Neural cell (in vitro differentiated cells): ENCODE measurements at regions not wholly inside any gene's neighbourhood (a gene's known extent, or its start where the extent isn't known, plus 50 kb on each side); places are given as distances from the start of the nearest gene placed in this dataset.
"Not testable (repeated sequence)": the region's sequence is repeated elsewhere in the genome, so short reads cannot be mapped to it uniquely, and the experiment has no call there.

ENCODE experiments used
- H2AFZ ChIP-seq: fragments of 200-600, 300-800 bp; sonication (generic), shearing (Covaris generic); 2 replicates; pipeline ENCODE4 v1.6.0; 2014; ENCODE audit warnings: low read depth, mild to moderate bottlenecking, antibody characterized with exemption, low read length, moderate library complexity
- H3F3A ChIP-seq: fragments of 200-600 bp; shearing (Covaris generic); 2 replicates; pipeline ENCODE4 v1.6.1; 2016; ENCODE audit warnings: mild to moderate bottlenecking, moderate library complexity, mixed read lengths, antibody characterized with exemption, low read length; ENCODE audit not compliant: insufficient read depth, poor library complexity, severe bottlenecking
- H3K27ac ChIP-seq: fragments of 200-600, 300-800 bp; sonication (generic), shearing (Covaris generic); 2 replicates; pipeline ENCODE4 v1.5.1; 2014; ENCODE audit warnings: mild to moderate bottlenecking, low read length, moderate library complexity
- H3K27me3 ChIP-seq: fragments of 300-800, 200-600 bp; sonication (generic), shearing (Covaris generic); 2 replicates; pipeline ENCODE4 v1.6.0; 2014; ENCODE audit warnings: mild to moderate bottlenecking, low read depth, low read length, moderate library complexity; ENCODE audit not compliant: insufficient read depth
- H3K36me3 ChIP-seq: fragments of 300-800, 200-600 bp; sonication (generic), shearing (Covaris generic); 2 replicates; pipeline ENCODE4 v1.5.1; 2014; ENCODE audit warnings: mild to moderate bottlenecking, antibody characterized with exemption, low read length, moderate library complexity; ENCODE audit not compliant: insufficient read depth
- H3K4me2 ChIP-seq: fragments of 300-800, 200-600 bp; sonication (generic), shearing (Covaris generic); 2 replicates; pipeline ENCODE4 v1.6.0; 2014; ENCODE audit warnings: mild to moderate bottlenecking, low read length
- H3K4me3 ChIP-seq: fragments of 300-800, 200-600 bp; sonication (generic), shearing (Covaris generic); 2 replicates; pipeline ENCODE4 v1.5.1; 2014; ENCODE audit warnings: mild to moderate bottlenecking, low read length, moderate library complexity
- H3K79me2 ChIP-seq: fragments of 200-600 bp; shearing (Covaris generic); replicated peaks from 2 replicates; pipeline ENCODE4 v1.6.0; 2014; ENCODE audit warnings: mild to moderate bottlenecking, low read length, moderate library complexity; ENCODE audit not compliant: insufficient read depth
- H3K9ac ChIP-seq: fragments of 300-800, 200-600 bp; sonication (generic), shearing (Covaris generic); 2 replicates; pipeline ENCODE4 v1.6.1; 2016; ENCODE audit warnings: mild to moderate bottlenecking, low read length, mixed read lengths
- H3K9me2 ChIP-seq: fragments of 200-600 bp; shearing (Covaris generic); 2 replicates; pipeline ENCODE4 v1.6.1; 2016; ENCODE audit warnings: mild to moderate bottlenecking, low read length, mixed read lengths; ENCODE audit not compliant: insufficient read depth
- H3K9me3 ChIP-seq: fragments of 200-600, 300-800 bp; sonication (generic), shearing (Covaris generic); 2 replicates; pipeline ENCODE4 v1.6.1; 2016; ENCODE audit warnings: mild to moderate bottlenecking, mixed run types, low read length, moderate library complexity, mixed read lengths
- H4K20me1 ChIP-seq: fragments of 200-600 bp; shearing (Covaris generic); 2 replicates; pipeline ENCODE4 v1.6.1; 2016; ENCODE audit warnings: mild to moderate bottlenecking, mixed run types; ENCODE audit not compliant: insufficient read depth
- EP300 ChIP-seq: fragments of 450-650 bp; conservative IDR thresholded peaks from 2 replicates; pipeline ENCODE4 v1.6.1; 2014; ENCODE audit warnings: antibody characterized with exemption, mild to moderate bottlenecking, moderate library complexity; ENCODE audit not compliant: poor library complexity, severe bottlenecking
- EZH2 ChIP-seq: fragments of 200-600, 300-800 bp; shearing (Covaris generic), sonication (generic); IDR thresholded peaks from 2 replicates; pipeline ENCODE4 v1.6.1; 2014; ENCODE audit warnings: antibody characterized with exemption, low read length, borderline replicate concordance, mild to moderate bottlenecking; ENCODE audit not compliant: insufficient read depth, poor library complexity, severe bottlenecking
- MXI1 ChIP-seq: fragments of 450-650 bp; conservative IDR thresholded peaks from 2 replicates; pipeline ENCODE4 v1.6.1; 2014; ENCODE audit warnings: antibody characterized with exemption, mild to moderate bottlenecking; ENCODE audit not compliant: poor library complexity, severe bottlenecking
- POLR2AphosphoS5 ChIP-seq: IDR thresholded peaks from 2 replicates; pipeline ENCODE4 v1.6.1; 2012
- RAD21 ChIP-seq: fragments of 450-650 bp; conservative IDR thresholded peaks from 2 replicates; pipeline ENCODE4 v1.6.1; 2014; ENCODE audit warnings: antibody characterized with exemption, mild to moderate bottlenecking, moderate library complexity
- SMC3 ChIP-seq: fragments of 450-650 bp; conservative IDR thresholded peaks from 2 replicates; pipeline ENCODE4 v1.6.1; 2014; ENCODE audit warnings: antibody characterized with exemption, mild to moderate bottlenecking, moderate library complexity; ENCODE audit not compliant: poor library complexity
- TAF1 ChIP-seq: IDR thresholded peaks from 2 replicates; pipeline ENCODE4 v1.6.1; 2012; ENCODE audit warnings: low read depth
- TF ChIP-seq, protein P1 (sequence below): IDR thresholded peaks from 2 replicates; pipeline ENCODE4 v1.6.1; 2012; ENCODE audit warnings: borderline replicate concordance
- TF ChIP-seq, protein P2 (sequence below): fragments of 450-650 bp; IDR thresholded peaks from 2 replicates; pipeline ENCODE4 v1.5.1; 2014; ENCODE audit warnings: antibody characterized with exemption, mild to moderate bottlenecking, moderate library complexity; ENCODE audit not compliant: poor library complexity, severe bottlenecking

DNA sequence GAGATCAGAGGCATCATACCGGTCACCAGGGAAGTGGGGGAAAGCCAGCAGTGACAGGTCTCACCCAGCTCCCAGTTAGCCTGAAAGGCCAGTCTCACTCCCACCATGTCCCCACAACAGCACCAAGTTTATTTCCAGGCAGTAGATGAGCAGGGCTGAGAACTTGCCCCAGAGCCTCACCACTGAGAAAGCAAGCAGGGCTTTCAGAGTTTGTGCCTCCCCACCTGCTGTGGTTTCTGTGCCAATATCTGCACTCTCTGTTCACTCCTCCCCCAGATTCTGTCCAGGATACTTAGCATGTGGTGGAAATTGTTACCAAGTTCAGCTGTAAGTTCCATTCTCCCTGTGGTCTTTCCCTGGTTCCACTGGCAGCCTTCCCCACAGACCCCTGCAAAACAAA, 255.0 kb upstream of the HTR1E start:
- Histone ChIP-seq H3K9me2 (no peaks in the 10 kb centered on the region), H3K9me3 (no peaks in the 10 kb centered on the region)

DNA sequence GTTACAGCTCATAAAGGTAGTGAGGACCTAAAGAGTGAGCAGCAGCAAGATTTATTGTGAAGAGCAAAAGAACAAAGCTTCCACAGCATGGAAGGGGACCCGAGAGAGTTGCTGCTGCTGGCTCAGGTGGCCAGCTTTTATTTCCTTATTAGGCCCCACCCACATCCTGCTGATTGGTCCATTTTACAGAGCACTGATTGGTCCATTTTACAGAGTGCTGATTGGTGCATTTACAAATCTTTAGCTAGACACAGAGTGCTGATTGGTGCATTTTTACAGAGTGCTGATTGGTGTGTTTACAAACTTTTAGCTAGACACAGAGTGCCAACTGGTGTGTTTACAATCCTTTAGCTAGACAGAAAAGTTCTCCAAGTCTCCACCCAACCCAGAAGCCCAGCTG, 256.2 kb upstream of the HTR1E start:
- not testable (repeated sequence) for H3K4me2 ChIP-seq, H3F3A ChIP-seq, H3K9me3 ChIP-seq, H3K79me2 ChIP-seq, H3K36me3 ChIP-seq, H2AFZ ChIP-seq, H3K9ac ChIP-seq, H4K20me1 ChIP-seq, H3K27ac ChIP-seq, H3K27me3 ChIP-seq, H3K9me2 ChIP-seq, H3K4me3 ChIP-seq

More for the DNA sequence above, 255.0 kb upstream of the HTR1E start:
- no peak overlapping the region for H3K27ac ChIP-seq
- no peak overlapping the region for H3K9ac ChIP-seq
- no peaks in the 10 kb centered on the region for H3K27me3 ChIP-seq
- no peaks in the 10 kb centered on the region for H3K36me3 ChIP-seq
- H3K4me3 ChIP-seq: no peak overlapping the region
- no peak overlapping the region for H3K4me2 ChIP-seq
- H4K20me1 ChIP-seq: no peaks in the 10 kb centered on the region
- no peaks in the 10 kb centered on the region for H3K79me2 ChIP-seq
- no peaks in the 10 kb centered on the region for H3F3A ChIP-seq
- H2AFZ ChIP-seq: no peak overlapping the region
- TF ChIP-seq EZH2 (no peak), EP300 (no peak), TAF1 (no peak), MXI1 (no peak), POLR2AphosphoS5 (no peak), RAD21 (no peak), SMC3 (no peak)
- TF ChIP-seq, protein P1, sequence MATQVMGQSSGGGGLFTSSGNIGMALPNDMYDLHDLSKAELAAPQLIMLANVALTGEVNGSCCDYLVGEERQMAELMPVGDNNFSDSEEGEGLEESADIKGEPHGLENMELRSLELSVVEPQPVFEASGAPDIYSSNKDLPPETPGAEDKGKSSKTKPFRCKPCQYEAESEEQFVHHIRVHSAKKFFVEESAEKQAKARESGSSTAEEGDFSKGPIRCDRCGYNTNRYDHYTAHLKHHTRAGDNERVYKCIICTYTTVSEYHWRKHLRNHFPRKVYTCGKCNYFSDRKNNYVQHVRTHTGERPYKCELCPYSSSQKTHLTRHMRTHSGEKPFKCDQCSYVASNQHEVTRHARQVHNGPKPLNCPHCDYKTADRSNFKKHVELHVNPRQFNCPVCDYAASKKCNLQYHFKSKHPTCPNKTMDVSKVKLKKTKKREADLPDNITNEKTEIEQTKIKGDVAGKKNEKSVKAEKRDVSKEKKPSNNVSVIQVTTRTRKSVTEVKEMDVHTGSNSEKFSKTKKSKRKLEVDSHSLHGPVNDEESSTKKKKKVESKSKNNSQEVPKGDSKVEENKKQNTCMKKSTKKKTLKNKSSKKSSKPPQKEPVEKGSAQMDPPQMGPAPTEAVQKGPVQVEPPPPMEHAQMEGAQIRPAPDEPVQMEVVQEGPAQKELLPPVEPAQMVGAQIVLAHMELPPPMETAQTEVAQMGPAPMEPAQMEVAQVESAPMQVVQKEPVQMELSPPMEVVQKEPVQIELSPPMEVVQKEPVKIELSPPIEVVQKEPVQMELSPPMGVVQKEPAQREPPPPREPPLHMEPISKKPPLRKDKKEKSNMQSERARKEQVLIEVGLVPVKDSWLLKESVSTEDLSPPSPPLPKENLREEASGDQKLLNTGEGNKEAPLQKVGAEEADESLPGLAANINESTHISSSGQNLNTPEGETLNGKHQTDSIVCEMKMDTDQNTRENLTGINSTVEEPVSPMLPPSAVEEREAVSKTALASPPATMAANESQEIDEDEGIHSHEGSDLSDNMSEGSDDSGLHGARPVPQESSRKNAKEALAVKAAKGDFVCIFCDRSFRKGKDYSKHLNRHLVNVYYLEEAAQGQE: no peak
- TF ChIP-seq, protein P2, sequence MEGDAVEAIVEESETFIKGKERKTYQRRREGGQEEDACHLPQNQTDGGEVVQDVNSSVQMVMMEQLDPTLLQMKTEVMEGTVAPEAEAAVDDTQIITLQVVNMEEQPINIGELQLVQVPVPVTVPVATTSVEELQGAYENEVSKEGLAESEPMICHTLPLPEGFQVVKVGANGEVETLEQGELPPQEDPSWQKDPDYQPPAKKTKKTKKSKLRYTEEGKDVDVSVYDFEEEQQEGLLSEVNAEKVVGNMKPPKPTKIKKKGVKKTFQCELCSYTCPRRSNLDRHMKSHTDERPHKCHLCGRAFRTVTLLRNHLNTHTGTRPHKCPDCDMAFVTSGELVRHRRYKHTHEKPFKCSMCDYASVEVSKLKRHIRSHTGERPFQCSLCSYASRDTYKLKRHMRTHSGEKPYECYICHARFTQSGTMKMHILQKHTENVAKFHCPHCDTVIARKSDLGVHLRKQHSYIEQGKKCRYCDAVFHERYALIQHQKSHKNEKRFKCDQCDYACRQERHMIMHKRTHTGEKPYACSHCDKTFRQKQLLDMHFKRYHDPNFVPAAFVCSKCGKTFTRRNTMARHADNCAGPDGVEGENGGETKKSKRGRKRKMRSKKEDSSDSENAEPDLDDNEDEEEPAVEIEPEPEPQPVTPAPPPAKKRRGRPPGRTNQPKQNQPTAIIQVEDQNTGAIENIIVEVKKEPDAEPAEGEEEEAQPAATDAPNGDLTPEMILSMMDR: no peak

DNA sequence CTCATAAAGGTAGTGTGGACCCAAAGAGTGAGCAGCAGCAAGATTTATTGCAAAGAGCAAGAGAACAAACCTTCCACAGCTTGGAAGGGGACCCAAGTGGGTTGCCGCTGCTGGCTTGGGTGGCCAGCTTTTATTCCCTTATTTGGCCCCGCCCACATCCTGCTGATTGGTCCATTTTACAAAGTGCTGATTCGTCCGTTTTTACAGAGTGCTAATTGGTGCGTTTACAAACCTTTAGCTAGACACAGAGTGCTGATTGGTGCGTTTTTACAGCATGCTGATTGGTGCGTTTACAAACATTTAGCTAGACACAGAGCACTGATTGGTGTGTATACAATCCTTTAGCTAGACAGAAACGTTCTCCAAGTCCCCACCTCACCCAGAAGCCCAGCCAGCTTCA, 265.2 kb upstream of the HTR1E start:
- H2AFZ ChIP-seq, H3K27me3 ChIP-seq, H3K9me2 ChIP-seq, H3K9ac ChIP-seq, H3K36me3 ChIP-seq, H3K9me3 ChIP-seq, H3K4me3 ChIP-seq, H3K4me2 ChIP-seq, H3F3A ChIP-seq, H3K27ac ChIP-seq, H3K79me2 ChIP-seq, H4K20me1 ChIP-seq: not testable (repeated sequence)
